A549 (cell line): ENCODE measurements at regions not wholly inside any gene's neighbourhood (a gene's known extent, or its start where the extent isn't known, plus 50 kb on each side); places are given as distances from the start of the nearest gene placed in this dataset.

Source experiments
- CBX2 ChIP-seq: fragments of 200-600 bp; sonication (generic); IDR thresholded peaks from 2 replicates; pipeline ENCODE4 v1.6.1; 2016; ENCODE audit warnings: low read depth, mild to moderate bottlenecking, borderline replicate concordance
- CEBPB ChIP-seq, 2 experiments: fragments of >200 bp in 1 of 2; sonication (Bioruptor Twin) in 1 of 2; formaldehyde crosslinking in 1 of 2; IDR thresholded peaks; 2 replicates each; pipeline ENCODE4 v1.6.1; 2012 to 2016
- KDM1A ChIP-seq: fragments of 200-600 bp; sonication (generic); IDR thresholded peaks from 2 replicates; pipeline ENCODE4 v1.6.1; 2016; ENCODE audit warnings: low read depth, mild to moderate bottlenecking
- MYC ChIP-seq: IDR thresholded peaks from 2 replicates; pipeline ENCODE4 v1.6.1; 2012; ENCODE audit warnings: mild to moderate bottlenecking, inconsistent platforms, low read length, improper control_type of control experiment, borderline replicate concordance
- NFE2L2 ChIP-seq: fragments of 150-350 bp; conservative IDR thresholded peaks from 2 replicates; pipeline ENCODE4 v1.6.1; 2014; ENCODE audit warnings: low read length
- NR3C1 ChIP-seq: fragments of >200 bp; sonication (Bioruptor Twin); formaldehyde crosslinking; IDR thresholded peaks from 3 replicates; pipeline ENCODE4 v1.6.1; 2017
- POLR2A ChIP-seq: IDR thresholded peaks from 2 replicates; pipeline ENCODE4 v1.6.1; 2012; ENCODE audit warnings: mild to moderate bottlenecking, low read length
- SMC3 ChIP-seq: fragments of >200 bp; sonication (Bioruptor Twin); formaldehyde crosslinking; IDR thresholded peaks from 3 replicates; pipeline ENCODE4 v1.6.1; 2018; ENCODE audit warnings: inconsistent platforms
- TF ChIP-seq, protein P1 (sequence below): fragments of >200 bp; sonication (Bioruptor Twin); formaldehyde crosslinking; IDR thresholded peaks from 3 replicates; pipeline ENCODE4 v1.5.1; 2016
- TF ChIP-seq, protein P2 (sequence below): IDR thresholded peaks from 2 replicates; pipeline ENCODE4 v1.6.1; 2012
- TF ChIP-seq, protein P3 (sequence below): fragments of 150-350 bp; IDR thresholded peaks from 2 replicates; pipeline ENCODE4 v1.6.1; 2014; ENCODE audit warnings: low read depth, mild to moderate bottlenecking, low read length

DNA sequence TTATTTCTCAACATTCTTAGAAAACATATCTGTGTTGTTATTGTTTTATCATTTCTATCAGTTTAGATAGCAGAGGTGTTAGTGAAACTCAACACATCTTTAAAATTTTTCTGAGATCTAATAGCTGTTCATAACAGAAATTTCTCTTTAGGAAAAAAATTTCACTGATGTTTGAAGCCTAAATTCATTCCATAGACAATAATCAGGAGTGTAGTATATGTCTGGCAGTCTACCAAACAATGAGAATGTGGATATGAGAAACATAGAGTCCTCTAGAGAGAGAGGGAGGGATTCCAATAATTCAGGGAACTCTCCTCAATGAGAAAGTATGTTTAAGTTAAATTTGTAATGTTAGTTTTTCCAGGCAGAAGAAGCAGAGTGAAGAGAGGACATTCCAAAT lies 118.2 kb upstream of the EDNRB start:
- TF ChIP-seq POLR2A, result no peak
- TF ChIP-seq CEBPB (IDR thresholded peaks at IDR 0.05), result no peak
- TF ChIP-seq, protein P1, sequence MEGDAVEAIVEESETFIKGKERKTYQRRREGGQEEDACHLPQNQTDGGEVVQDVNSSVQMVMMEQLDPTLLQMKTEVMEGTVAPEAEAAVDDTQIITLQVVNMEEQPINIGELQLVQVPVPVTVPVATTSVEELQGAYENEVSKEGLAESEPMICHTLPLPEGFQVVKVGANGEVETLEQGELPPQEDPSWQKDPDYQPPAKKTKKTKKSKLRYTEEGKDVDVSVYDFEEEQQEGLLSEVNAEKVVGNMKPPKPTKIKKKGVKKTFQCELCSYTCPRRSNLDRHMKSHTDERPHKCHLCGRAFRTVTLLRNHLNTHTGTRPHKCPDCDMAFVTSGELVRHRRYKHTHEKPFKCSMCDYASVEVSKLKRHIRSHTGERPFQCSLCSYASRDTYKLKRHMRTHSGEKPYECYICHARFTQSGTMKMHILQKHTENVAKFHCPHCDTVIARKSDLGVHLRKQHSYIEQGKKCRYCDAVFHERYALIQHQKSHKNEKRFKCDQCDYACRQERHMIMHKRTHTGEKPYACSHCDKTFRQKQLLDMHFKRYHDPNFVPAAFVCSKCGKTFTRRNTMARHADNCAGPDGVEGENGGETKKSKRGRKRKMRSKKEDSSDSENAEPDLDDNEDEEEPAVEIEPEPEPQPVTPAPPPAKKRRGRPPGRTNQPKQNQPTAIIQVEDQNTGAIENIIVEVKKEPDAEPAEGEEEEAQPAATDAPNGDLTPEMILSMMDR, result no peak
- no peak for TF ChIP-seq MYC
- TF ChIP-seq, protein P2, sequence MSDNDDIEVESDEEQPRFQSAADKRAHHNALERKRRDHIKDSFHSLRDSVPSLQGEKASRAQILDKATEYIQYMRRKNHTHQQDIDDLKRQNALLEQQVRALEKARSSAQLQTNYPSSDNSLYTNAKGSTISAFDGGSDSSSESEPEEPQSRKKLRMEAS, result no peak
- TF ChIP-seq, protein P3, sequence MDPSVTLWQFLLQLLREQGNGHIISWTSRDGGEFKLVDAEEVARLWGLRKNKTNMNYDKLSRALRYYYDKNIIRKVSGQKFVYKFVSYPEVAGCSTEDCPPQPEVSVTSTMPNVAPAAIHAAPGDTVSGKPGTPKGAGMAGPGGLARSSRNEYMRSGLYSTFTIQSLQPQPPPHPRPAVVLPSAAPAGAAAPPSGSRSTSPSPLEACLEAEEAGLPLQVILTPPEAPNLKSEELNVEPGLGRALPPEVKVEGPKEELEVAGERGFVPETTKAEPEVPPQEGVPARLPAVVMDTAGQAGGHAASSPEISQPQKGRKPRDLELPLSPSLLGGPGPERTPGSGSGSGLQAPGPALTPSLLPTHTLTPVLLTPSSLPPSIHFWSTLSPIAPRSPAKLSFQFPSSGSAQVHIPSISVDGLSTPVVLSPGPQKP, result no peak
- TF ChIP-seq SMC3, result no peak
- no peak for TF ChIP-seq CBX2
- no peak for TF ChIP-seq KDM1A
- no peak for TF ChIP-seq NR3C1
- no peak for TF ChIP-seq NFE2L2
